ENCODE measurements at regions not wholly inside any gene's neighbourhood (a gene's known extent, or its start where the extent isn't known, plus 50 kb on each side); places are given as distances from the start of the nearest gene placed in this dataset.

DNA sequence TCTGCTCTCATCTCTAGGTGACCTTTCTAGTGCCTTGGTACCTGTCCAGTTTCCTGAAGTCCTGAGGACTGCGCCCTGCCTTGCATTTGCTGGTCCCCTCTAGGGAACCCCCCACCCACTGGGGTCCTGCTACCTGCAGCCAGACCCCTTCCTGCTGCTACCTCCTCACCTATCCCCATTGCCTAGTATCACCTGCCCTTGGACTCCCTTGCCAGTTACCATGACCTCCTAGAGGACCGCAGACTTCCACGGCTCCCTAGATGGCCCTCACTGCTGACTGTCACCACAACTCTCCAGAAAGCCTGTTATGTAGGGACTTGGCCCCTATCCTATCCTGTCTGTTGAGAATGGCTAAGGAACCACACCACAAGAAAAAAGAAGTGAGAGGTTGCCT lies 166.6 kb downstream of the EFNB1 start:
- TF ChIP-seq CTCF (IDR thresholded peaks at IDR 0.05; ENCODE audit: low read depth, low read length, poor library complexity, severe bottlenecking) (no peak), EZH2phosphoT487 (IDR thresholded peaks at IDR 0.05; ENCODE audit: borderline replicate concordance, low read length) (no peak)

All from DOHH2 (cell line).